Astrocyte of the spinal cord (primary cell): ENCODE measurements at regions not wholly inside any gene's neighbourhood (a gene's known extent, or its start where the extent isn't known, plus 50 kb on each side); places are given as distances from the start of the nearest gene placed in this dataset.

Source experiments
- DNase-seq: peaks from one replicate; pipeline ENCODE4 v3.0.0; 2011; ENCODE audit warnings: low read depth, low spot score
- H3K4me3 ChIP-seq: 2 replicates; pipeline ENCODE4 v1.5.1; 2011; ENCODE audit warnings: low read depth, mild to moderate bottlenecking, low read length, moderate library complexity
- CTCF ChIP-seq: IDR thresholded peaks from 2 replicates; pipeline ENCODE4 v1.5.1; 2012; ENCODE audit warnings: low read depth, mild to moderate bottlenecking, low read length, inconsistent platforms
- in situ Hi-C: cut with HindIII; loops from 2 replicates; pipeline ENCODE4 v1.10.0; 2017; ENCODE audit warnings: low sequenced_read_pairs

- in situ Hi-C loops = no loop called here
- DNase-seq = peak; percentile 3
- TF ChIP-seq CTCF = no peak
- no peak overlapping the region for H3K4me3 ChIP-seq
These were observed 208.9 kb upstream of the FOXQ1 start for GRCh38 chr6:1103021-1103420.

GRCh38 chr6:1100269-1100668, 211.6 kb upstream of the FOXQ1 start:
- no peak overlapping the region for H3K4me3 ChIP-seq
- in situ Hi-C loops = no loop called here
- DNase-seq = no peak
- no peak for TF ChIP-seq CTCF

- in situ Hi-C loops = no loop called here
- no peak for DNase-seq
- H3K4me3 ChIP-seq = no peak overlapping the region
- no peak for TF ChIP-seq CTCF
These were observed 212.6 kb upstream of the FOXQ1 start for GRCh38 chr6:1099264-1099663.

- no peak for TF ChIP-seq CTCF
- in situ Hi-C loops = no loop called here
- H3K4me3 ChIP-seq = no peak overlapping the region
- no peak for DNase-seq
These were observed 214.7 kb upstream of the FOXQ1 start for GRCh38 chr6:1096967-1097765.

GRCh38 chr6:1094306-1094705, 217.6 kb upstream of the FOXQ1 start:
- no peak for TF ChIP-seq CTCF

GRCh38 chr6:1091900-1092299, 220.0 kb upstream of the FOXQ1 start:
- H3K4me3 ChIP-seq = no peak overlapping the region
- in situ Hi-C loops = no loop called here
- TF ChIP-seq CTCF = no peak
- no peak for DNase-seq

More at GRCh38 chr6:1094306-1094705, 217.6 kb upstream of the FOXQ1 start:
- in situ Hi-C loops = no loop called here
- DNase-seq = peak; percentile 52
- H3K4me3 ChIP-seq = no peak overlapping the region
